ENCODE measurements at regions not wholly inside any gene's neighbourhood (a gene's known extent, or its start where the extent isn't known, plus 50 kb on each side); places are given as distances from the start of the nearest gene placed in this dataset.

DNA sequence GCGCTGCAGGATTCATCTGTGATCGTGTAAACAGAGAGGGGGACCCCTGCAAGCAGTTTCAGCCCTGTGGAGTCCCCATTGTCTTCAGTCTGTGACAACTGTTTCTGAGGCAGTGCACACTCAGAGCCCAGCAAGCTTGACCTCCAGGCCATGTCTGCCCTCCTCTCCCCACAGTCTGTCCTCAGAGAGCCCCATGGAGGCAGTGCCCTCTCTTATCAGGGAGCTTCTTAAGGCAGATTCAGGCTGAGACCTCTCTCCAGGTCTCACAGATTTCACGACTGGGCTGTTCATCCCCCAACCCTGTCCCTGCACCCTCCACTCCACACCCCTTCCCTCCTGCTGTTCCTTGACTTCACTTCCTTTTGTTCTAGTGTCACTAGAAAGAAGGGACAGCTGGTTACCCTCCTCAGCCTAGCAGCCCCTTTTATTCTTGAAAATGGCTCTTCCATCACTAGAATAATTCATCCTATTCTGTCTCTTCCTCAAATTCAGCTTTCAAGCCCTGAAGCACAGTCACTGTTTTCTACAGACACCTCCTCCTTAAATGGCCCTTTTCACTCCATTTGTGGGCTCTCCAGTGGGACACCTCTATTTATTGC lies 218.4 kb downstream of the MED10 start:
- Histone ChIP-seq H3K27me3 (ENCODE audit: insufficient read depth, low read length) (no peaks in the 10 kb centered on the region), H2AFZ (ENCODE audit: low read depth, low read length) (peak overlapping the region; percentile 26), H3K4me1 (ENCODE audit: insufficient read depth, low read length) (peaks cover 6% of the 10 kb centered on the region), H3K9ac (ENCODE audit: low read length) (no peak overlapping the region), H3K27ac (ENCODE audit: low read depth, low read length) (no peak overlapping the region), H3K9me3 (ENCODE audit: insufficient read depth, low read depth, low read length) (no peaks in the 10 kb centered on the region), H3K4me3 (ENCODE audit: insufficient read depth, low read depth, low read length) (no peak overlapping the region), H3K79me2 (ENCODE audit: insufficient read depth, low read length) (no peaks in the 10 kb centered on the region), H3K4me2 (ENCODE audit: low read length) (peak overlapping the region; percentile 73), H3K36me3 (ENCODE audit: insufficient read depth, low read length) (no peaks in the 10 kb centered on the region), H4K20me1 (ENCODE audit: insufficient read depth, low read length) (no peaks in the 10 kb centered on the region)
- Mint-ChIP-seq H3K36me3 (ENCODE audit: low read depth, unreplicated experiment) (no peaks in the 10 kb centered on the region), H3K4me1 (ENCODE audit: low read depth, unreplicated experiment) (peaks cover 16% of the 10 kb centered on the region), H3K4me3 (ENCODE audit: unreplicated experiment) (no peak overlapping the region), H3K27ac (ENCODE audit: unreplicated experiment) (no peak overlapping the region), H3K27me3 (ENCODE audit: low read depth, unreplicated experiment) (peaks cover 6% of the 10 kb centered on the region), H3K9me3 (ENCODE audit: unreplicated experiment) (peaks cover 2% of the 10 kb centered on the region)
- no peak for DNase-seq (ENCODE audit: low read depth)
- no peak for FAIRE-seq
- no peak for TF ChIP-seq EZH2 (IDR thresholded peaks at IDR 0.05; ENCODE audit: insufficient read depth, low read length)
- TF ChIP-seq CTCF (IDR thresholded peaks at IDR 0.05; ENCODE audit: insufficient read depth, low read depth, low read length), result no peak

- Histone ChIP-seq H3K27ac (ENCODE audit: low read depth, low read length) (peak overlapping the region; percentile 21), H3K9ac (ENCODE audit: low read length) (no peak overlapping the region)
These were observed 219.1 kb downstream of the MED10 start for GRCh38 chr5:6158974-6159831.

More at GRCh38 chr5:6158974-6159831, 219.1 kb downstream of the MED10 start:
- H3K4me1 Mint-ChIP-seq (ENCODE audit: low read depth, unreplicated experiment), result peaks cover 16% of the 10 kb centered on the region
- H3K4me2 ChIP-seq (ENCODE audit: low read length), result peak overlapping the region; percentile 73
- FAIRE-seq (no peak), DNase-seq (ENCODE audit: low read depth) (peak; percentile 59)
- no peak overlapping the region for H3K4me3 ChIP-seq (ENCODE audit: insufficient read depth, low read depth, low read length)
- peaks cover 2% of the 10 kb centered on the region for H3K9me3 Mint-ChIP-seq (ENCODE audit: unreplicated experiment)
- TF ChIP-seq CTCF (IDR thresholded peaks at IDR 0.05; ENCODE audit: insufficient read depth, low read depth, low read length) (no peak), EZH2 (IDR thresholded peaks at IDR 0.05; ENCODE audit: insufficient read depth, low read length) (no peak)
- H3K36me3 ChIP-seq (ENCODE audit: insufficient read depth, low read length), result no peaks in the 10 kb centered on the region
- peaks cover 6% of the 10 kb centered on the region for H3K4me1 ChIP-seq (ENCODE audit: insufficient read depth, low read length)
- no peaks in the 10 kb centered on the region for H3K36me3 Mint-ChIP-seq (ENCODE audit: low read depth, unreplicated experiment)
- H3K79me2 ChIP-seq (ENCODE audit: insufficient read depth, low read length), result no peaks in the 10 kb centered on the region
- no peaks in the 10 kb centered on the region for H3K27me3 ChIP-seq (ENCODE audit: insufficient read depth, low read length)
- H2AFZ ChIP-seq (ENCODE audit: low read depth, low read length), result peak overlapping the region; percentile 26
- no peak overlapping the region for H3K27ac Mint-ChIP-seq (ENCODE audit: unreplicated experiment)
- H3K9me3 ChIP-seq (ENCODE audit: insufficient read depth, low read depth, low read length), result no peaks in the 10 kb centered on the region
- no peaks in the 10 kb centered on the region for H4K20me1 ChIP-seq (ENCODE audit: insufficient read depth, low read length)
- peaks cover 6% of the 10 kb centered on the region for H3K27me3 Mint-ChIP-seq (ENCODE audit: low read depth, unreplicated experiment)
- no peak overlapping the region for H3K4me3 Mint-ChIP-seq (ENCODE audit: unreplicated experiment)
